Upper lobe of left lung (tissue), 4 donors: ENCODE measurements at regions not wholly inside any gene's neighbourhood (a gene's known extent, or its start where the extent isn't known, plus 50 kb on each side); places are given as distances from the start of the nearest gene placed in this dataset.

Source experiments
- EP300 ChIP-seq, 4 donors: sonication (generic); formaldehyde crosslinking; IDR thresholded peaks; one replicate each; pipeline ENCODE4 v1.5.1; 2017; ENCODE audit warnings: antibody characterized with exemption in 4 of 4, control low read depth in 2 of 4
- POLR2A ChIP-seq, 4 donors: fragments of 450-650 bp; IDR thresholded peaks; one replicate each; pipeline ENCODE4 v1.5.1; 2016 to 2017; ENCODE audit warnings: antibody characterized with exemption in 4 of 4, mild to moderate bottlenecking in 2 of 4
- POLR2AphosphoS5 ChIP-seq, 2 donors: sonication (generic); formaldehyde crosslinking; IDR thresholded peaks; one replicate each; pipeline ENCODE4 v1.5.1; 2017; ENCODE audit warnings: antibody characterized with exemption in 2 of 2
- TF ChIP-seq, protein P1 (sequence below), 6 experiments: fragments of 450-650 bp in 4 of 6; fragments of 200-600 bp in 2 of 6; sonication (generic) in 2 of 6; IDR thresholded peaks; one replicate each; pipeline ENCODE4 v1.5.1; 2016 to 2019; ENCODE audit warnings: antibody characterized with exemption in 6 of 6

DNA sequence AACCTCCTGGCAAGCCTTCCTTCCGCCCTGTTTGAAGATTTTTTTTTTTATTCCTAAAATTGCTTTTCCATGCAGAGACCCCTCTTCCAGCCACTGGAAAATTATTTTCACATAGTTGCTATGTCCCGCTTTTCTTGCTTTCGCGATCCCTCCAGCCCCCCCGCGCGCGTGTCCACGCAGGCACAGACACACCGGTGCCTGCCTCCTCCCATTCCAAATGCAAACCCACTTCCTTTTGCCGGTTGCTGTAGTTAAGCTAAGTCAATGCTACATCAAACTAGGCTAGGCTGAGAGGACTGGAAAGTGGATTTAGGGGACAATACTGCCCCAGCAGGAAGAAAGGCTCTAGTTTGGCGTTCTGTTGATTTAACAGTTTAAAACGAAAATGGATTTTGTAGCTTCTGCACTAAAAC is 111.0 kb downstream of the DHX15 start:
- TF ChIP-seq POLR2A (IDR thresholded peaks at IDR 0.05) (no peak), EP300 (IDR thresholded peaks at IDR 0.05) (no peak), POLR2AphosphoS5 (IDR thresholded peaks at IDR 0.05) (no peak)
- TF ChIP-seq, protein P1, sequence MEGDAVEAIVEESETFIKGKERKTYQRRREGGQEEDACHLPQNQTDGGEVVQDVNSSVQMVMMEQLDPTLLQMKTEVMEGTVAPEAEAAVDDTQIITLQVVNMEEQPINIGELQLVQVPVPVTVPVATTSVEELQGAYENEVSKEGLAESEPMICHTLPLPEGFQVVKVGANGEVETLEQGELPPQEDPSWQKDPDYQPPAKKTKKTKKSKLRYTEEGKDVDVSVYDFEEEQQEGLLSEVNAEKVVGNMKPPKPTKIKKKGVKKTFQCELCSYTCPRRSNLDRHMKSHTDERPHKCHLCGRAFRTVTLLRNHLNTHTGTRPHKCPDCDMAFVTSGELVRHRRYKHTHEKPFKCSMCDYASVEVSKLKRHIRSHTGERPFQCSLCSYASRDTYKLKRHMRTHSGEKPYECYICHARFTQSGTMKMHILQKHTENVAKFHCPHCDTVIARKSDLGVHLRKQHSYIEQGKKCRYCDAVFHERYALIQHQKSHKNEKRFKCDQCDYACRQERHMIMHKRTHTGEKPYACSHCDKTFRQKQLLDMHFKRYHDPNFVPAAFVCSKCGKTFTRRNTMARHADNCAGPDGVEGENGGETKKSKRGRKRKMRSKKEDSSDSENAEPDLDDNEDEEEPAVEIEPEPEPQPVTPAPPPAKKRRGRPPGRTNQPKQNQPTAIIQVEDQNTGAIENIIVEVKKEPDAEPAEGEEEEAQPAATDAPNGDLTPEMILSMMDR (IDR thresholded peaks at IDR 0.05): peak in 1 of 6 experiments; percentile 0
